SK-N-SH (cell line): ENCODE measurements at regions not wholly inside any gene's neighbourhood (a gene's known extent, or its start where the extent isn't known, plus 50 kb on each side); places are given as distances from the start of the nearest gene placed in this dataset.

Experiments
- CTCF ChIA-PET: fragments of 300-600, 350-600 bp; formaldehyde crosslinking; extraction: SDS; loops from one replicate; lab custom pipeline; 2021; lab: Yijun Ruan, JAX
- POLR2A ChIA-PET: fragments of 350-600 bp; sonication (Branson Sonifier 250); formaldehyde crosslinking; extraction: SDS; loops from one replicate; lab custom pipeline; 2020; ENCODE audit warnings: antibody characterized with exemption, inconsistent platforms; lab: Yijun Ruan, JAX
- DNase-seq: peaks from one replicate; pipeline ENCODE4 v3.0.0; 2012
- H2AFZ ChIP-seq: fragments of 200-600 bp; sonication (generic); 2 replicates; pipeline ENCODE4 v1.8.1; 2016; ENCODE audit warnings: antibody characterized with exemption, mild to moderate bottlenecking, low read depth
- H3F3A ChIP-seq: fragments of 200-600 bp; sonication (generic); replicated peaks from 2 replicates; pipeline ENCODE3; 2016; ENCODE audit warnings: antibody characterized with exemption, mild to moderate bottlenecking; ENCODE audit not compliant: insufficient read depth
- H3K27ac ChIP-seq, 2 experiments: fragments of 200-500 bp in 1 of 2; fragments of 200-600 bp in 1 of 2; sonication (Bioruptor generic) in 1 of 2; sonication (generic), shearing (Covaris generic) in 1 of 2; 2 replicates each; pipeline versions ENCODE4 v1.5.1 to v1.6.1; 2014 to 2016; ENCODE audit warnings: low read depth in 2 of 2, inconsistent platforms in 1 of 2, low read length in 1 of 2, mild to moderate bottlenecking in 1 of 2, mixed read lengths in 1 of 2
- H3K27me3 ChIP-seq: fragments of 200-600 bp; sonication (generic), shearing (Covaris generic); 2 replicates; pipeline ENCODE4 v1.6.1; 2016; ENCODE audit warnings: mixed run types; ENCODE audit not compliant: insufficient read depth
- H3K36me3 ChIP-seq, 2 experiments: fragments of 200-500 bp in 1 of 2; fragments of 200-600 bp in 1 of 2; sonication (Bioruptor generic) in 1 of 2; sonication (generic) in 1 of 2; replicated peaks in 1 of 2; 2 replicates each; pipeline versions ENCODE3 to v1.5.1; 2014 to 2016; ENCODE audit warnings: low read length in 1 of 2, mild to moderate bottlenecking in 1 of 2; ENCODE audit not compliant: insufficient read depth in 2 of 2, control insufficient read depth in 1 of 2
- H3K4me1 ChIP-seq, 2 experiments: fragments of 200-500 bp in 1 of 2; fragments of 200-600 bp in 1 of 2; sonication (Bioruptor generic) in 1 of 2; sonication (generic), shearing (Covaris generic) in 1 of 2; 2 replicates each; pipeline versions ENCODE4 v1.5.1 to v1.6.1; 2014 to 2016; ENCODE audit warnings: low read depth in 1 of 2, low read length in 1 of 2, mixed run types in 1 of 2; ENCODE audit not compliant: insufficient read depth in 2 of 2, control insufficient read depth in 1 of 2
- H3K4me2 ChIP-seq: fragments of 200-600 bp; sonication (generic), shearing (Covaris generic); 2 replicates; pipeline ENCODE4 v1.6.1; 2017; ENCODE audit warnings: mixed run types
- H3K4me3 ChIP-seq, 2 experiments: fragments of 200-500 bp in 1 of 2; fragments of 200-600 bp in 1 of 2; sonication (Bioruptor generic) in 1 of 2; sonication (generic), shearing (Covaris generic) in 1 of 2; 2 replicates each; pipeline versions ENCODE4 v1.5.1 to v1.8.1; 2014 to 2016; ENCODE audit warnings: low read depth in 2 of 2, inconsistent platforms in 1 of 2, low read length in 1 of 2, mild to moderate bottlenecking in 1 of 2, mixed read lengths in 1 of 2, moderate library complexity in 1 of 2
- H3K79me2 ChIP-seq: fragments of 200-600 bp; sonication (generic); 2 replicates; pipeline ENCODE4 v1.8.1; 2017; ENCODE audit warnings: mild to moderate bottlenecking; ENCODE audit not compliant: insufficient read depth
- H3K9ac ChIP-seq: fragments of 200-600 bp; sonication (generic); 2 replicates; pipeline ENCODE4 v1.6.1; 2017; ENCODE audit warnings: mixed run types
- H3K9me2 ChIP-seq: fragments of 200-600 bp; sonication (generic); 2 replicates; pipeline ENCODE4 v1.6.1; 2017; ENCODE audit warnings: mixed run types
- H3K9me3 ChIP-seq: fragments of 200-600 bp; sonication (generic); 2 replicates; pipeline ENCODE4 v1.6.1; 2017; ENCODE audit warnings: mixed run types, mild to moderate bottlenecking, moderate library complexity
- H4K20me1 ChIP-seq: fragments of 200-600 bp; sonication (generic); 2 replicates; pipeline ENCODE4 v1.6.1; 2017; ENCODE audit warnings: mild to moderate bottlenecking, mixed run types; ENCODE audit not compliant: insufficient read depth
- CHD2 ChIP-seq: fragments of 150-350 bp; IDR thresholded peaks from 2 replicates; pipeline ENCODE4 v1.6.1; 2018; ENCODE audit warnings: low read length; ENCODE audit not compliant: partially characterized antibody
- ELF1 ChIP-seq: IDR thresholded peaks from 2 replicates; pipeline ENCODE4 v1.4.0; 2012
- FOSL2 ChIP-seq: IDR thresholded peaks from 2 replicates; pipeline ENCODE4 v1.4.0; 2012; ENCODE audit warnings: low read depth, mild to moderate bottlenecking, moderate library complexity, borderline replicate concordance
- IRF3 ChIP-seq: fragments of 150-350 bp; IDR thresholded peaks from 2 replicates; pipeline ENCODE4 v1.6.1; 2016; ENCODE audit warnings: mild to moderate bottlenecking, low read depth, low read length
- JUND ChIP-seq: IDR thresholded peaks from 2 replicates; pipeline ENCODE4 v1.4.0; 2012
- NFIC ChIP-seq: IDR thresholded peaks from 2 replicates; pipeline ENCODE4 v1.4.0; 2012; ENCODE audit warnings: borderline replicate concordance
- RAD21 ChIP-seq: IDR thresholded peaks from 2 replicates; pipeline ENCODE4 v1.6.1; 2012; ENCODE audit warnings: mild to moderate bottlenecking, low read length
- RCOR1 ChIP-seq: fragments of 150-350 bp; IDR thresholded peaks from 2 replicates; pipeline ENCODE4 v1.6.1; 2017; ENCODE audit warnings: antibody characterized with exemption, low read length
- REST ChIP-seq: IDR thresholded peaks from 2 replicates; pipeline ENCODE4 v1.6.1; 2012; ENCODE audit warnings: mild to moderate bottlenecking, low read depth, low read length, moderate library complexity
- RFX5 ChIP-seq: IDR thresholded peaks from 2 replicates; pipeline ENCODE4 v1.6.1; 2012; ENCODE audit warnings: mild to moderate bottlenecking, improper control_type of control experiment, low read length
- SMC3 ChIP-seq: IDR thresholded peaks from 2 replicates; pipeline ENCODE4 v1.6.1; 2012; ENCODE audit warnings: low read depth, low read length, improper control_type of control experiment
- TCF12 ChIP-seq: IDR thresholded peaks from 2 replicates; pipeline ENCODE4 v1.4.0; 2012
- USF1 ChIP-seq: IDR thresholded peaks from 2 replicates; pipeline ENCODE4 v1.4.0; 2012; ENCODE audit warnings: low read depth, borderline replicate concordance
- WGBS: methylation state at CpG from one replicate; pipeline ENCODE4 v1.1.6; 2017; ENCODE audit warnings: low lambda C conversion rate; 5-methylcytosine and 5-hydroxymethylcytosine counted together

- TF ChIP-seq RCOR1 (no peak), IRF3 (no peak), SMC3 (no peak), REST (no peak), FOSL2 (no peak)
- no peak for DNase-seq
- no peak overlapping the region for H3K4me3 ChIP-seq
- no peaks in the 10 kb centered on the region for H3K9me3 ChIP-seq
- 64% methylated on average over 5 of the region's 5 CpGs for WGBS
- no peak overlapping the region for H3K9ac ChIP-seq
- no peaks in the 10 kb centered on the region for H3F3A ChIP-seq
- ChIA-PET CTCF (no interaction called here), POLR2A (no interaction called here)
- no peaks in the 10 kb centered on the region for H3K79me2 ChIP-seq
- H2AFZ ChIP-seq: no peak overlapping the region
- no peak overlapping the region for H3K4me2 ChIP-seq
- H4K20me1 ChIP-seq: no peaks in the 10 kb centered on the region
- H3K36me3 ChIP-seq: no peaks in the 10 kb centered on the region
- no peak overlapping the region for H3K27ac ChIP-seq
- H3K9me2 ChIP-seq: no peaks in the 10 kb centered on the region
- H3K27me3 ChIP-seq: no peaks in the 10 kb centered on the region
- no peaks in the 10 kb centered on the region; a peak in 1 of 4 replicates for H3K4me1 ChIP-seq
Observed at GRCh38 chr6:134752445-134752844, 197.5 kb downstream of the ALDH8A1 start.

GRCh38 chr6:134750669-134751068, 199.2 kb downstream of the ALDH8A1 start:
- H2AFZ ChIP-seq: no peak overlapping the region
- H3K27ac ChIP-seq: no peak overlapping the region
- no peaks in the 10 kb centered on the region for H3K79me2 ChIP-seq
- DNase-seq: no peak
- no peak overlapping the region for H3K4me2 ChIP-seq
- no peaks in the 10 kb centered on the region for H4K20me1 ChIP-seq
- ChIA-PET POLR2A (no interaction called here), CTCF (no interaction called here)
- H3K27me3 ChIP-seq: no peaks in the 10 kb centered on the region
- no peaks in the 10 kb centered on the region for H3K9me2 ChIP-seq
- H3K4me1 ChIP-seq: no peaks in the 10 kb centered on the region; a peak in 1 of 4 replicates
- no peaks in the 10 kb centered on the region for H3F3A ChIP-seq
- TF ChIP-seq ELF1 (no peak), RAD21 (no peak), NFIC (no peak), JUND (no peak), FOSL2 (no peak), TCF12 (no peak), CHD2 (no peak), USF1 (no peak), IRF3 (no peak), RFX5 (no peak)
- no peaks in the 10 kb centered on the region for H3K36me3 ChIP-seq
- H3K9ac ChIP-seq: no peak overlapping the region
- H3K9me3 ChIP-seq: no peaks in the 10 kb centered on the region
- H3K4me3 ChIP-seq: no peak overlapping the region
